ENCODE measurements at regions not wholly inside any gene's neighbourhood (a gene's known extent, or its start where the extent isn't known, plus 50 kb on each side); places are given as distances from the start of the nearest gene placed in this dataset.
"Not testable (repeated sequence)": the region's sequence is repeated elsewhere in the genome, so short reads cannot be mapped to it uniquely, and the experiment has no call there.

GRCh38 chrX:88024022-88024421 lies 506.4 kb downstream of the KLHL4 start:
- H3K4me3 Mint-ChIP-seq, result no peak overlapping the region
- no peak for DNase-seq
- ChIA-PET CTCF (no interaction called here), POLR2A (no interaction called here)
- no peak overlapping the region for H3K27ac Mint-ChIP-seq
- no peaks in the 10 kb centered on the region for H3K36me3 Mint-ChIP-seq (ENCODE audit: low read depth)
- no peaks in the 10 kb centered on the region for H3K4me1 Mint-ChIP-seq
- H3K27me3 Mint-ChIP-seq, result no peaks in the 10 kb centered on the region
- no peaks in the 10 kb centered on the region for H3K9me3 Mint-ChIP-seq

DNA sequence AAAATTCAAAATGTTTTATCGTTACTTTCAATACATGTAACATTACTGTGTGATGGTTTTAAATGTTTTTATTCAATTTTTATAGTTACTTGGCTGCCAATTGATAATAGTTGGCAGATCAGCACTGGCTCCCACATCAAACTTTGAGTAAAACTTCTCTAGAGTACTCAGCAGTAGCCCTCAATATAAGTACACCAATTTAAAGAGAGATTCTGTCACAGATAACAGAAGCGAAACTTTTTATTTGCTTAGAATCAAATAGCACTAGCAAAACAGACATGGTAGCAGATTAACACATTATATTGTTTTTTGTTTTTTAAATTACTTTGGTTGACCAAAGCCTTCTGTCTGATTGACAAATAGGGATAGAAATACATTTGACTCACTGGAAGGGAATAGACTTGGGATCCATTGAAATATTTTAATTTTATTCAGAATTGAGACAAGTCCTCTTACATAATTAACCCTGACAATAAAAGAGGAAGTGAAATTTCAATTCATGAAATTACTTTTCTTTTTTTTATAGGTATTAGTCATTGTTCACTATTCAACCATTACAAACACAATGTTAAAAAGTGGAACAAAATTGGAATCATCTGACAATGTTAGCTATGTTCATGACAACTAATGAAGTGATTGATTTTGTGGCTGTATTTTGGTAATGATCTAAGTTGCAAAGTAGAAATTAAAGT lies 554.9 kb downstream of the KLHL4 start:
- peaks cover under 1% of the 10 kb centered on the region for H3K9me3 Mint-ChIP-seq
- H3K4me1 Mint-ChIP-seq, result no peaks in the 10 kb centered on the region
- DNase-seq, result no peak
- no peaks in the 10 kb centered on the region for H3K36me3 Mint-ChIP-seq (ENCODE audit: low read depth)
- CTCF ChIA-PET, result no interaction called here
- no peak overlapping the region for H3K4me3 Mint-ChIP-seq
- H3K27ac Mint-ChIP-seq, result no peak overlapping the region
- no peaks in the 10 kb centered on the region for H3K27me3 Mint-ChIP-seq
- POLR2A ChIA-PET, result no interaction called here

- CTCF ChIA-PET, result no interaction called here
Measured at GRCh38 chrX:88101968-88102367, 584.4 kb downstream of the KLHL4 start.

GRCh38 chrX:88135735-88136134 lies 611.3 kb upstream of the CPXCR1 start:
- Mint-ChIP-seq H3K27me3 (no peaks in the 10 kb centered on the region), H3K36me3 (ENCODE audit: low read depth) (no peaks in the 10 kb centered on the region), H3K4me3 (no peak overlapping the region), H3K4me1 (no peaks in the 10 kb centered on the region), H3K9me3 (no peaks in the 10 kb centered on the region), H3K27ac (no peak overlapping the region)
- ChIA-PET POLR2A (no interaction called here), CTCF (no interaction called here)
- DNase-seq, result no peak

More at GRCh38 chrX:88101968-88102367, 584.4 kb downstream of the KLHL4 start:
- DNase-seq, result no peak
- Mint-ChIP-seq H3K4me3 (no peak overlapping the region), H3K36me3 (ENCODE audit: low read depth) (no peaks in the 10 kb centered on the region), H3K27me3 (no peaks in the 10 kb centered on the region), H3K9me3 (no peaks in the 10 kb centered on the region), H3K27ac (no peak overlapping the region), H3K4me1 (no peaks in the 10 kb centered on the region)
- POLR2A ChIA-PET, result no interaction called here

DNA sequence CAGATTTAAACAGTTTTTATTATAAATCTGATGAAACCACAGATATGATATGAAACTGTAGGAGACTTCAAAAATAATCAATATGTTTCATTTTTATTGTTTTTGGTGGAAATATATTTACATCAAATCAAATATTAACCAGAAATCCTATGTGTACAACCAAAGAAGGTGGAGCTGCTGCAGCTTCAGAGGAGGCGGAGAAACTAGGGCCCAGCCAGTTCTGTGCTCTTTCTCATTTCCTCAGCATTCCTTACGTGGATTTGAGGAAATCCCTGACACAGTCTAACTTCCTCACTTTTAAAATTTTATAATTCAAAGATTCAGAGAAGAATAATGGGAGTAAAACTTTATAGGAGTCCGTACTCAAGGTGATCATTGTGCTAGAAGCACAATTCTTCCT lies 610.7 kb upstream of the CPXCR1 start:
- DNase-seq, result no peak
- Mint-ChIP-seq H3K4me1 (no peaks in the 10 kb centered on the region), H3K36me3 (ENCODE audit: low read depth) (no peaks in the 10 kb centered on the region), H3K27ac (no peak overlapping the region), H3K27me3 (no peaks in the 10 kb centered on the region), H3K4me3 (no peak overlapping the region), H3K9me3 (no peaks in the 10 kb centered on the region)
- ChIA-PET POLR2A (no interaction called here), CTCF (no interaction called here)

DNA sequence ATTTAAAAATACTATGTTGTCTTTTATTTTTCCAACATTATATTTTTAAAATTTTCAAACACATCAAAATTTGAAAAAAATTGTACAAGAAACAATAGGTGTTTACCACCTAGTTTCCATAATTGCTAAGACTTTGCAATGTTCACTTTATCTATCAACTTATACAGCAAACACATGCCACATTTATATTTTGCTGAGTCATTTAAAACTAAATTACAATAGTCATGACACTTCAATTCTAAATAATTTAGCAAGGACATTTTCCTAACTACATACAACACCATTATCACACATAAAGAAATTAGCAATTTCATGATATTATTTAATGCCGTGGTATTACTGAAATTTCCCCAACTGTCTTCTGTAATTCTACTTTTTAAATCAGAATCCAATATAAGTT lies 600.4 kb upstream of the CPXCR1 start:
- H3K4me1 Mint-ChIP-seq, result no peaks in the 10 kb centered on the region
- H3K27me3 Mint-ChIP-seq, result no peaks in the 10 kb centered on the region
- POLR2A ChIA-PET, result no interaction called here
- CTCF ChIA-PET, result interaction anchor here (0.7 kb wide), 1 partner anchor 1670 kb away, joined by 3 read pairs; no protein-coding TSS in a partner anchor
- no peak overlapping the region for H3K27ac Mint-ChIP-seq
- no peaks in the 10 kb centered on the region for H3K36me3 Mint-ChIP-seq (ENCODE audit: low read depth)
- DNase-seq, result no peak
- H3K4me3 Mint-ChIP-seq, result no peak overlapping the region
- H3K9me3 Mint-ChIP-seq, result no peaks in the 10 kb centered on the region

DNA sequence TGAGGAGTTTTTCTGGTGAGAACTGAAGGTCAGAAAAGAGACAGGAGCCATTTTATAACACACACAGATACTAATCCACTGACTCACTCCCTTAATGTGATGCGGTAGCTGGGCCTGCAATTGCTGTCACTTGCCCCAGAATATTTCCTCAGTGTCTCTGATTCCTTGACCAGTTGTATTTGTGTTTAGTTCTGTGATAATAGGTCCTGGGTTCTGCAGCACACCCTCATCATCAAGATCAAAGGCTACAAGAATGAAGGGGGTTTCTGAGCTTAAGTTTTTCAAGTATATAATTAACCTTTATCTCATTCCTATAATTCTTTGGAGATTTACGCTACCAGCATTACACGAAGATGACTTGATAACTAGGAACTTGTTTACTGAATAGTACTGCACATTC lies 576.5 kb upstream of the CPXCR1 start:
- H3K27me3 Mint-ChIP-seq, result no peaks in the 10 kb centered on the region
- no peak overlapping the region for H3K4me3 Mint-ChIP-seq
- no peak overlapping the region for H3K27ac Mint-ChIP-seq
- ChIA-PET POLR2A (no interaction called here), CTCF (no interaction called here)
- H3K36me3 Mint-ChIP-seq (ENCODE audit: low read depth), result no peaks in the 10 kb centered on the region
- DNase-seq, result no peak
- H3K9me3 Mint-ChIP-seq, result peaks cover 3% of the 10 kb centered on the region
- no peaks in the 10 kb centered on the region for H3K4me1 Mint-ChIP-seq

DNA sequence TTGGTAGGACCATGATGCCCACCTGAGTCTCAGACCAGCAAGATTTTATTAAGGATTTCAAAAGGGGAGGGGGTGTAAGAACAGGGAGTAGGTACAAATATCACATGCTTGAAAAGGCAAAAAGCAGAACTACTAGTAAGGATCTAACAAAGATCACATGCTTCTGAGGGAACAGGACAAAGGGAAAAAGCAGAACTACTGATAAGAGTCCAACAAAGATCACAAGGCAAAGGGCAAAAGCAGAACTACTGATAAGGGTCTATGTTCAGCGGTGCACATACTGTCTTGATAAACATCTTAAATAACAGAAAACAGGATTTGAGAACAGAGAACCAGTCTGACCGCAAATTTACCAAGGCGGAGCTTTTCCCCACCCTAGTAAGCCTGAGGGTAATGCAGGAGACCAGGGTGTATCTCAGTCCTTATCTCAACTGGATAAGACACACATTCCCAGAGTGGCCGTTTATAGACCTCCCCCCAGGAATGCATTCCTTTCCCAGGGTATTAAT lies 573.0 kb upstream of the CPXCR1 start:
- H3K4me3 Mint-ChIP-seq; H3K4me1 Mint-ChIP-seq; CTCF ChIA-PET; DNase-seq; H3K27me3 Mint-ChIP-seq; H3K27ac Mint-ChIP-seq; POLR2A ChIA-PET; H3K36me3 Mint-ChIP-seq (ENCODE audit: low read depth); H3K9me3 Mint-ChIP-seq: not testable (repeated sequence)

- Mint-ChIP-seq H3K9me3 (no peaks in the 10 kb centered on the region), H3K27ac (no peak overlapping the region), H3K27me3 (no peaks in the 10 kb centered on the region), H3K4me3 (no peak overlapping the region), H3K36me3 (ENCODE audit: low read depth) (no peaks in the 10 kb centered on the region), H3K4me1 (no peaks in the 10 kb centered on the region)
- CTCF ChIA-PET, result no interaction called here
- DNase-seq, result no peak
- POLR2A ChIA-PET, result no interaction called here
Measured at GRCh38 chrX:88202149-88202548, 544.9 kb upstream of the CPXCR1 start.

- H3K27ac Mint-ChIP-seq, result no peak overlapping the region
- DNase-seq, result no peak
- no peaks in the 10 kb centered on the region for H3K36me3 Mint-ChIP-seq (ENCODE audit: low read depth)
- H3K4me1 Mint-ChIP-seq, result no peaks in the 10 kb centered on the region
- H3K27me3 Mint-ChIP-seq, result no peaks in the 10 kb centered on the region
- no peak overlapping the region for H3K4me3 Mint-ChIP-seq
- CTCF ChIA-PET, result no interaction called here
- POLR2A ChIA-PET, result no interaction called here
- H3K9me3 Mint-ChIP-seq, result no peaks in the 10 kb centered on the region
Measured at GRCh38 chrX:88244066-88244465, 503.0 kb upstream of the CPXCR1 start.

- POLR2A ChIA-PET, result no interaction called here
- CTCF ChIA-PET, result no interaction called here
- H3K4me1 Mint-ChIP-seq, result no peaks in the 10 kb centered on the region
- DNase-seq, result no peak
- no peak overlapping the region for H3K27ac Mint-ChIP-seq
- H3K4me3 Mint-ChIP-seq, result no peak overlapping the region
- no peaks in the 10 kb centered on the region for H3K36me3 Mint-ChIP-seq (ENCODE audit: low read depth)
- H3K27me3 Mint-ChIP-seq, result no peaks in the 10 kb centered on the region
- no peaks in the 10 kb centered on the region for H3K9me3 Mint-ChIP-seq
Measured at GRCh38 chrX:88284844-88285243, 462.2 kb upstream of the CPXCR1 start.

DNA sequence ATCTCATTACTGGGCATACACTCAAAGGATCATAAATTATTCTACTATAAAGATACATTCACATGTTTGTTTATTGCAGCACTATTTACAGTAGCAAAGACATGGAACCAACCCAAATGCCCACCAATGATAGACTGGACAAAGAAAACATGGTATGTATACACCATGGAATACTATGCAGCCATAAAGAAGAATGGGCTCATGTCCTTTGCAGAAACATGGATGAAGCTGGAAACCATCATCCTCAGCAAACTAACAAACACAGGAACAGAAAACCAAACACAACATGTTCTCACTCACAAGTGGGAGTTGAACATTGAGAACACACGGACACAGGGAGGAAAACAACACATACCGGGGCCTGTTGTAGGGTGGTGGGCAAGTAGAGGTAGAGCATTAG lies 433.1 kb upstream of the CPXCR1 start:
- CTCF ChIA-PET; H3K4me1 Mint-ChIP-seq; H3K36me3 Mint-ChIP-seq (ENCODE audit: low read depth); H3K9me3 Mint-ChIP-seq; H3K27ac Mint-ChIP-seq; H3K27me3 Mint-ChIP-seq; DNase-seq; POLR2A ChIA-PET; H3K4me3 Mint-ChIP-seq: not testable (repeated sequence)

DNA sequence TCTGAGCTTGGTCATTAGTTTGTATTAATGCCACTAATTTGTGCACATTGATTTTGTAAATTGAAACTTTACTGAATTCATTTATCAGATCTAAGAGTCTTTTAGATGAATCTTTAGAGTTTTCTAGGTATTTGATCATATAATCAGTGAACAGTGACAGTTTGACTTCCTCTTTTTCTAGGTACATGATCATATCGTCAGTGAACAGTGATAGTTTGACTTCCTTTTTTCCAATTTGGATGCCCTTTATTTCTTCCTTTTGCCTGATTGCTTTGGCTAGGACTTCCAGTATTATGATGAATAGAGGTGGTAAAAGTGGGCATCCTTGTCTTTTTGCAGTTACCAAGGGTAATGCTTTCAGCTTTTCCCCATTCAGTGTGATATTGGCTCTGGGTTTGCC lies 421.4 kb upstream of the CPXCR1 start:
- Mint-ChIP-seq H3K27ac (no peak overlapping the region), H3K9me3 (no peaks in the 10 kb centered on the region), H3K36me3 (ENCODE audit: low read depth) (no peaks in the 10 kb centered on the region), H3K4me3 (no peak overlapping the region), H3K4me1 (no peaks in the 10 kb centered on the region), H3K27me3 (no peaks in the 10 kb centered on the region)
- ChIA-PET POLR2A (no interaction called here), CTCF (no interaction called here)
- no peak for DNase-seq

DNA sequence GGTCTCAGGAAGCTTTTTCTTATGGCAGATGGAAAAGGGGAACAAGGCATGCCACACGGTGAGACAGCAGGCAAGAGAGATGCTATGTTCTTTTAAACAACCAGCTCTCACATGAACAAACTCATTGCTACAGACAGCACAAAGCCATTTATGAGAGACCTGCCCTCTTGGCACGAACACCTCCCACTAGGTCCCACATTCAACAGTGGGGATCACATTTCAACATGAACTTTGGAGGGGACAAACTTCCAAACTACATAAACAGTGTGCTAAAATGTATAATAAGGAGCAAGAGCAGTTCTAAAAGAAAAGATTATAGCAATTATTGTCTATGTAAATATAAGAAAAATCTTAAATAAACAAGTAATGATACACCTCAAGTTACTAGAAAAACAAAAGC lies 391.8 kb upstream of the CPXCR1 start:
- Mint-ChIP-seq H3K4me3 (no peak overlapping the region), H3K9me3 (no peaks in the 10 kb centered on the region), H3K27me3 (no peaks in the 10 kb centered on the region), H3K36me3 (ENCODE audit: low read depth) (no peaks in the 10 kb centered on the region), H3K27ac (no peak overlapping the region), H3K4me1 (no peaks in the 10 kb centered on the region)
- CTCF ChIA-PET, result no interaction called here
- POLR2A ChIA-PET, result no interaction called here
- no peak for DNase-seq

Data from activated CD4-positive, alpha-beta T cell treated with anti-CD3 and anti-CD28 coated beads, Interleukin-2, amount 10 ng/mL, durations not matched to agents 7 days and 5 days (primary cell).